Activated T-helper 2 cell treated with anti-CD3 and anti-CD28 coated beads, Interferon-gamma antibody, Interleukin-2, Interleukin-4, amounts not matched to agents 10 μg/mL and 5 μg/mL and 100 μg/mL, durations not matched to agents 14 hours and 24 hours and 36 hours (primary cell): ENCODE measurements at regions not wholly inside any gene's neighbourhood (a gene's known extent, or its start where the extent isn't known, plus 50 kb on each side); places are given as distances from the start of the nearest gene placed in this dataset.

Experiments
- DNase-seq: peaks from one replicate; pipeline ENCODE4 v3.0.0; 2021; ENCODE audit warnings: low spot score
- H3K27ac Mint-ChIP-seq: one replicate; pipeline ENCODE4 v1.8.0; 2021; ENCODE audit warnings: mixed read lengths
- H3K27me3 Mint-ChIP-seq: one replicate; pipeline ENCODE4 v1.8.0; 2021; ENCODE audit warnings: low read depth, mixed read lengths
- H3K36me3 Mint-ChIP-seq: one replicate; pipeline ENCODE4 v1.8.0; 2021; ENCODE audit warnings: low read depth, mixed read lengths
- H3K4me1 Mint-ChIP-seq: one replicate; pipeline ENCODE4 v1.8.0; 2021; ENCODE audit warnings: low read depth, mixed read lengths
- H3K4me3 Mint-ChIP-seq: one replicate; pipeline ENCODE4 v1.8.0; 2021; ENCODE audit warnings: low read depth, mild to moderate bottlenecking, moderate library complexity, mixed read lengths
- H3K9me3 Mint-ChIP-seq: one replicate; pipeline ENCODE4 v1.8.0; 2021; ENCODE audit warnings: mixed read lengths
- intact Hi-C: fragments of 100-400 bp; cut with micrococcal nuclease; formaldehyde crosslinking; loops from one replicate; pipeline ENCODE4 v1.15.1; 2023

DNA sequence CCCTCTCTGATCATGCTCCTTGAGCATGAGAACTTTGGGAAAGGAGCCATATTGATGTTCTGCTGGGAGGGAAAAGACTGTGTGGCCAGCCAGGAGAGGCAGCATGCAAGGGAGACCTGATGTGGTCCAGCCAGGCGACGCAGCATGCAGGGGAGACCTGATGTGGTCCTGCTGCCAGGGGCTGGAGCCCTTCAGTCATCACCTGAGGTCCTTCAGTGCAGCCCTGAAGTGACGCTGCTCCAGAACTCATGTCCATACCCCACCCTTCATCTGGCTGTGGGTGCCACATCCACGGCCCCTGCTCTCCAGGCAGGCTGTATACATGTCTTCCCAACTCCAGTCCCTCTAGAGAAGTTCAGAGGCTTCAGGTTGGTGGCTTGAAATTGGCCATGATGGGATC lies 134.4 kb downstream of the ERMARD start:
- Mint-ChIP-seq H3K4me1 (no peaks in the 10 kb centered on the region), H3K4me3 (no peak overlapping the region), H3K27me3 (peaks cover 7% of the 10 kb centered on the region), H3K36me3 (no peaks in the 10 kb centered on the region), H3K9me3 (no peaks in the 10 kb centered on the region), H3K27ac (no peak overlapping the region)
- intact Hi-C loops = no loop called here
- no peak for DNase-seq

DNA sequence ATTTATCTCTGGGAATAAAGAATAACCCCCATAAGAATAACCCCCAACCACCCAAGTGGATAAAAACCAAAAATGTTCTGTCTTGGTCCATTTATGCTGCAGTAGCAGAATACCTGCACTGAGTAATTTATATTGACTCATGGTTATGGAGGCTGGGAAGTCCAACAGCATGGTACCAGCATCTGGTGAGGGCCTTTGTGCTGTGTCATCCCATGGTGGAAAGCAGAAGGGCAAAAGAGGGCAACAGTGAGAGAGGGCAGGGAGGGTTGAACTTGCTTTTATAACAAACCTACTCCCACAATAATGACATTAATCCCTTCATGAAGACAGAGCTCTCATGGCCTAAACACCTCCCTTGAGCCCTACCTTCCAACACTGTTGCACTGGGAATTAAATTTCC lies 133.7 kb downstream of the ERMARD start:
- Mint-ChIP-seq H3K27ac (no peak overlapping the region), H3K36me3 (no peaks in the 10 kb centered on the region), H3K4me3 (no peak overlapping the region), H3K27me3 (peaks cover 7% of the 10 kb centered on the region), H3K9me3 (no peaks in the 10 kb centered on the region), H3K4me1 (no peaks in the 10 kb centered on the region)
- intact Hi-C loops = no loop called here
- DNase-seq = no peak

DNA sequence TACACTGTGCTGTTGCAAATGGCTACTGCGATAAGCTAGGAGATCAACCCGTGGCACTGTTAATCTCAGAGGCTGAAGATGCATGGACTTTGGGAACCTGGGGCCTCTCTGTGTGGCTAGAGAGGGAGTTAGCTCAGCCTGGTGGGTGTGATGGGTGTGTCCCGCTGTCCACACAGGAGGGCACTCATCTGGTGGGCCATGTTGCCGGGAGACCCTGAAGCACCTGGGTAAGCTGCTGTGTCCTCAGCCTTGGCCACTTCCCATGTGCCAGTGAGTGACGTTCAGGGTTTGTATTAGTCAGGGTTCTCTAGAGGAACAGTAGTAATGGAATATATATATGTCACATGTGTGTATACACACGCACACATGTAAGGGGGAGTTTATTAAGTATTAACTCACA lies 132.7 kb downstream of the ERMARD start:
- Mint-ChIP-seq H3K27ac (no peak overlapping the region), H3K4me1 (no peaks in the 10 kb centered on the region), H3K4me3 (no peak overlapping the region), H3K36me3 (no peaks in the 10 kb centered on the region), H3K9me3 (no peaks in the 10 kb centered on the region), H3K27me3 (peaks cover 12% of the 10 kb centered on the region)
- intact Hi-C loops = no loop called here
- DNase-seq = no peak

DNA sequence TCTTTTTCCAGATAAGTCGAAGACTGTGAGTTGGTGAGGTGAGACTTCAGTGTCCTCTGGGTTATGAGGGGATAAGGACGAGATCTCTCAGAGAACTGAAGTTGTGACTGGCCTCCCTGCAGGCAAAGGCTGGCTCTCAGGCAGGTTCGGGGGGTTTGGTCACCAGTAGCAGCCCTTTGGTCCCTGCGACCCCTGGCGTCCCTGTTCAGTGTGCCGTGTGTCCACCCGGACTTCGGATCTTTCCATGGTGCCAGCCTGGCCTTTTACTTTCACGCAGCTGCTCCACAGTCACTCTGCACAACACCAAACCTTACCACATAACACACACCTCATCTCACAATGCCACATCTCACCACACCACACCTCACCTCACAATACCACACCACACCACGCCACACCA lies 131.9 kb downstream of the ERMARD start:
- H3K9me3 Mint-ChIP-seq = no peaks in the 10 kb centered on the region
- no peak overlapping the region for H3K4me3 Mint-ChIP-seq
- H3K4me1 Mint-ChIP-seq = no peaks in the 10 kb centered on the region
- no peak for DNase-seq
- H3K27ac Mint-ChIP-seq = no peak overlapping the region
- intact Hi-C loops = no loop called here
- peaks cover 14% of the 10 kb centered on the region for H3K27me3 Mint-ChIP-seq
- no peaks in the 10 kb centered on the region for H3K36me3 Mint-ChIP-seq

DNA sequence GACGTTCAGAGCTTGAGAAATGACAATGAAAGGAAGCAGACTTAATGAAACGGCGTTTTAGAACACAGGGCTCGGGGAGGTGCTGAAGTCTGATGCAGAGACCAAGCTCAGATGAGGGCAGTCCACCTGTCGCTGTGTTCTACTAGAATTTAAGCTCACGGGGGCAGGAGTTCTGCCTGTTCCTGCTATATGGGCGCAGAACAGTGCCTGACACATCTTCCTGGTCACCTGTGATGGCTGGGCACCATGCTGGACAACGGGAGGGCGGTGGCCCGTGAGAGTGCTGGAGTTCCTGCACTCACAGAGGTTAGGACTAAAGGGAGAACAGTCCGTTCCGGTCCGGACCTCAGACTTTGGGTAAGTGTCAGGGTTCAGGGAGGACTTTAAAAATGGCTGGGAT lies 130.6 kb downstream of the ERMARD start:
- Mint-ChIP-seq H3K4me3 (no peak overlapping the region), H3K9me3 (no peaks in the 10 kb centered on the region), H3K27me3 (peaks cover 16% of the 10 kb centered on the region), H3K4me1 (no peaks in the 10 kb centered on the region), H3K27ac (no peak overlapping the region), H3K36me3 (no peaks in the 10 kb centered on the region)
- intact Hi-C loops = no loop called here
- DNase-seq = no peak

DNA sequence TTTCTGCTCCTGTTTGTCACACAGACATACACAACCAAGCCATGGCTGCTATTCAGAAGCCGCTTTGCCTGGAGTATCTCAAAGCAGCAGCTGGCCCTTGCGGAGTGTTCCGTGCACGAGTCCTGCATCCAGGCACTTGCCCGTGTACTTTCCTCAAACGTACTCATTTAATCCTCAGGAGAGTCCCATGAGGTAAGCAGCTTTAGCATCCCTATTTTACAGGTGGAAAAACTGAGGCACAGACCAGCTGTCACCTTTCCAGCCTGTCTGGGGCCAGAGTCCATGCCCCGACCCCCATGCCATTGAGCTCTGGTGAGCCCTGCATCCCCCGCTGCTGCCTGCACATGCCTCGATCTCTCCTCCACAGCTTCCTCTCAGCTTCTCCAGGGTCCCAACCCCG lies 130.0 kb downstream of the ERMARD start:
- no peaks in the 10 kb centered on the region for H3K36me3 Mint-ChIP-seq
- H3K4me1 Mint-ChIP-seq = no peaks in the 10 kb centered on the region
- no peak overlapping the region for H3K4me3 Mint-ChIP-seq
- H3K27me3 Mint-ChIP-seq = peaks cover 19% of the 10 kb centered on the region
- H3K27ac Mint-ChIP-seq = no peak overlapping the region
- no peaks in the 10 kb centered on the region for H3K9me3 Mint-ChIP-seq
- no peak for DNase-seq
- intact Hi-C loops = no loop called here

DNA sequence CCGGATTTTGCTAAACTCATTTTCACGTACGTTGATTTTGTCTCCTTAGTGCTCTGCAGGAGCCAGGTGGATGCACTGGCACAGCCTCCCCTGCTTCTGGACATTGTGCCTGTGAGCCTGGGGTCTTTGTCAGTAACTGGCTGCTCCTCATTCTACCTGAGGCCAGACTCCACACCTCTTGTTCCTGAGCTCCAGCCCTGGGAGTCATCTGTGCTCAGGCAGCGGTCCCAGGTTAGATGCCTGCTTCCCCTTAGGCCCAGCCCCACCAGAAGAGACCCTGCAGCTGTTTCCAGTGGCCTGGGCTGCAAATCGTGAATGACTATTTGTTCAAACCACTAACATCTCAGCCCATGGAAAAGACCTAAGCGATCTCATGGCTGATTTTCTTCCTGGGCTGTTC lies 129.1 kb downstream of the ERMARD start:
- H3K4me1 Mint-ChIP-seq = no peaks in the 10 kb centered on the region
- H3K4me3 Mint-ChIP-seq = no peak overlapping the region
- H3K36me3 Mint-ChIP-seq = no peaks in the 10 kb centered on the region

DNA sequence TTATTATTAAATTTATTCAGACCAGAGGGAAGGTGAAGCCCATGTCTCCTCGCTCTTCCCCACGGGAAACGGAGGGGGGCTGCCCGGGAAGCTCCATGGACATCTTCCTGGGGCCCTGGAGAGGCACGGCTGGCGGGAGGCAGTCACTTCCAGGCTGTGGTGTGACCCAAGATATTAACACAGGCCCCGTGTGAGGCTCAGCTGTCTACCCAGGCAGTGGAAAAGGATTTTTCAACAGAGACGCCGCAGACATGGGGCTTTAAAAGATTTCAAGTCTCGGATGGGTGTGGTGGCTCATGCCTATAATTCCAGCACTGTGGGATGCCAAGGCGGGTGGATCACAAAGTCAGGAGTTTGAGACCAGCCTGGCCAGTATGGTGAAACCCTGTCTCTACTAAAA lies 117.9 kb downstream of the ERMARD start:
- no peaks in the 10 kb centered on the region for H3K36me3 Mint-ChIP-seq
- no peaks in the 10 kb centered on the region for H3K4me1 Mint-ChIP-seq
- H3K9me3 Mint-ChIP-seq = no peaks in the 10 kb centered on the region
- intact Hi-C loops = no loop called here
- H3K4me3 Mint-ChIP-seq = no peak overlapping the region
- no peak for DNase-seq
- no peaks in the 10 kb centered on the region for H3K27me3 Mint-ChIP-seq
- no peak overlapping the region for H3K27ac Mint-ChIP-seq

More for the DNA sequence above, 129.1 kb downstream of the ERMARD start:
- Mint-ChIP-seq H3K27ac (no peak overlapping the region), H3K9me3 (peaks cover 5% of the 10 kb centered on the region), H3K27me3 (peaks cover 25% of the 10 kb centered on the region)
- no peak for DNase-seq
- intact Hi-C loops = no loop called here

DNA sequence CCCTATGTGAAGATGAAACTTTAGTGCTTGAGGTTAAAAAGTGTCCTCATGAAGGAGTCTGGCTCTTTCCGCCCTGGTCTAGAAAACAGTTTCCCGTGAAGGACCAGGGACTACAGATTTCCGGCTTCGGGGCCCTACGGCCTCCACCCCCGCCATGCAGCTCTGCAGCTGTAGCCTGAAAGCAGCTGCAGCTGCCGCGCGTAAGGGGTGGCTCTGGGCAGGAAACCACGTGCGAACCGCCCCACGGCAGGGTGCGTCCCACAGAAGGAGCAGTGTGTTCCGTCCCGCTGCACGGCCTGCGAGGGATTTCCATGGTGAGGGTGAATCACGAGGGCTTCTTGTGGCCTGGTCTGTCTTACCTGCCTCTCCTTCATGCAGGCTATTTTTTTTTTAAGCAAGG lies 117.0 kb downstream of the ERMARD start:
- peak; percentile 35 for DNase-seq
- Mint-ChIP-seq H3K4me1 (no peaks in the 10 kb centered on the region), H3K27ac (no peak overlapping the region), H3K27me3 (no peaks in the 10 kb centered on the region), H3K4me3 (no peak overlapping the region), H3K36me3 (no peaks in the 10 kb centered on the region), H3K9me3 (peaks cover 5% of the 10 kb centered on the region)
- intact Hi-C loops = no loop called here

DNA sequence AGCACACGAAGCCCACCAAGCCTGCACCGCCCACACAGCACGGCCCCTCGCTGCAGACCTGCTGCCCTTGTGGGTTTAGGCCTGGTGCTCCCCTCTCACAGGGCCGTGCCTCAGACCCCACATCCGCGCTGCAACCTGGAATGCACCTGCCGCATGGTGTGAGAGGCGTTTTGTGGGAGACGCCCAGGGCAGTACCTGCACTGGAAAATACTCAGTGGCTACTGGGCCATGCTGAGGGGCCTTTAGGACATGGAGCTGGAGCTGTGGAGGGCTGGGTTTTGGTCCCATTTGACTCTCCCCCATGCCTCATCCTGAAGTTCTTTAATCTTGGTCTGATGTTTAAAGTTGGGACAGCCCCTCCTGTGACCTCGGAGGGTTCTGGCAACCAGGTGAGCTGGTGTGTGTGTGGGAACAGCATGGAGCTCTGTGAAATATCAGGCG lies 116.3 kb downstream of the ERMARD start:
- no peaks in the 10 kb centered on the region for H3K4me1 Mint-ChIP-seq
- peaks cover 6% of the 10 kb centered on the region for H3K9me3 Mint-ChIP-seq
- no peak overlapping the region for H3K4me3 Mint-ChIP-seq
- no peak for DNase-seq
- no peak overlapping the region for H3K27ac Mint-ChIP-seq
- no peaks in the 10 kb centered on the region for H3K36me3 Mint-ChIP-seq
- intact Hi-C loops = no loop called here
- no peaks in the 10 kb centered on the region for H3K27me3 Mint-ChIP-seq

DNA sequence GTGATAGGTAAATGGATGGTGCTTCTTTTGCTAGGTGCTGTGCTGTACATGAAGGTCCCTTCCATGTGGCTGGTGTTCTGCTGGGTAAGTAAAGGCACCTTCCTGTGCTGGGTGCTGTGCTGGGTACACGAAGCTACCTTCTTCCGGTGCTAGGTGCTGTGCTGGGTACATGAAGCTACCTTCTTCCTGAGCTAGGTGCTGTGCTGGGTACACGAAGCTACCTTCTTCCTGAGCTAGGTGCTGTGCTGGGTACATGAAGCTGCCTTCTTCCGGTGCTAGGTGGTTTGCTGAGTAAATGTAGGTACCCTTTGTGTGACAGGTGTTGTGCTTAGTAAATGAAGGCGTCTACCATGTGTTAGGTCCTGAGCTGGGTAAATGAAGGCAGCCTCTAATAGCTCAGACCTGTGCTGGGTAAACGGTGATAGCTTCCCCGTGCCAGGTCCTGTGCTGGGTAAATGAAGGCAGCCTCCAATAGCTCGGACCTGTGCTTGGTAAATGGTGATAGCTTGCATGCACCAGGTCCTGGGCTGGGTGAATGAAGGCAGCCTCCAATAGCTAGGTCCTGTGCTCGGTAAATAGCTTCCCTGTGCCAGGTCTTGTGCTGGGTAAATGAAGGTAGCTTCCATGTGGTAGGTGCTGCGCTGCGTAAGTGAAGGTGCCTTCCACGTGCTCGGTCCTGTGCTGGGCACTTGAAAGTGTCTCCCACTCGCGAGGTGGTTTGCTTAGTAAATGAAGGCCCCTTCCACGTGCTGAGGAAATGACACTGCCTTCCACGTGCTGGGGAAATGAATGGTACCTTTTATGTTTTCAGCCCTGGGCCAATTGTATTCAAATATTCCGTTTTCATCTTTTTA lies 115.5 kb downstream of the ERMARD start:
- DNase-seq = no peak
- Mint-ChIP-seq H3K4me1 (no peaks in the 10 kb centered on the region), H3K4me3 (no peak overlapping the region), H3K27me3 (no peaks in the 10 kb centered on the region), H3K36me3 (no peaks in the 10 kb centered on the region), H3K9me3 (peaks cover 6% of the 10 kb centered on the region), H3K27ac (no peak overlapping the region)
- intact Hi-C loops = no loop called here

DNA sequence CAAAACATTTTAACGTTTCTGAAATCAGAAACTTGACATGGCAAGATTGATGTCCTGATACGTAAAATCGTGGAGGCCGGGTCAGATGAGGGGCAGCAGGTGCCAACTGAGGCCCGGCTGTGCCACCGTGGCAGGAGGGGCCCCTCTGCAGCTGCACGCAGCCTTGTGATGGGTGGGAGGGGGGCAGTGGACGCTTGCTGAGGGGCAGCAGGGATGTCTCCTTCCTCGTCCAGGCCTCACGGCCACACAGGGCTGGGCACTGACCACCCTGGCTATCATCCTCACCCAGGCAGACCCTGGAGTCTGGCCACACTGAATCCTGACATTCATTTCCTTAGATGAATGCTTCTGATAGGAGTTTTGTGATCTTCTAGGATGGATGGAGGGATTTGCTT lies 114.7 kb downstream of the ERMARD start:
- intact Hi-C loops = no loop called here
- no peak overlapping the region for H3K4me3 Mint-ChIP-seq
- no peak for DNase-seq
- H3K9me3 Mint-ChIP-seq = peaks cover 6% of the 10 kb centered on the region
- H3K27ac Mint-ChIP-seq = no peak overlapping the region
- H3K4me1 Mint-ChIP-seq = no peaks in the 10 kb centered on the region
- no peaks in the 10 kb centered on the region for H3K27me3 Mint-ChIP-seq
- H3K36me3 Mint-ChIP-seq = no peaks in the 10 kb centered on the region

DNA sequence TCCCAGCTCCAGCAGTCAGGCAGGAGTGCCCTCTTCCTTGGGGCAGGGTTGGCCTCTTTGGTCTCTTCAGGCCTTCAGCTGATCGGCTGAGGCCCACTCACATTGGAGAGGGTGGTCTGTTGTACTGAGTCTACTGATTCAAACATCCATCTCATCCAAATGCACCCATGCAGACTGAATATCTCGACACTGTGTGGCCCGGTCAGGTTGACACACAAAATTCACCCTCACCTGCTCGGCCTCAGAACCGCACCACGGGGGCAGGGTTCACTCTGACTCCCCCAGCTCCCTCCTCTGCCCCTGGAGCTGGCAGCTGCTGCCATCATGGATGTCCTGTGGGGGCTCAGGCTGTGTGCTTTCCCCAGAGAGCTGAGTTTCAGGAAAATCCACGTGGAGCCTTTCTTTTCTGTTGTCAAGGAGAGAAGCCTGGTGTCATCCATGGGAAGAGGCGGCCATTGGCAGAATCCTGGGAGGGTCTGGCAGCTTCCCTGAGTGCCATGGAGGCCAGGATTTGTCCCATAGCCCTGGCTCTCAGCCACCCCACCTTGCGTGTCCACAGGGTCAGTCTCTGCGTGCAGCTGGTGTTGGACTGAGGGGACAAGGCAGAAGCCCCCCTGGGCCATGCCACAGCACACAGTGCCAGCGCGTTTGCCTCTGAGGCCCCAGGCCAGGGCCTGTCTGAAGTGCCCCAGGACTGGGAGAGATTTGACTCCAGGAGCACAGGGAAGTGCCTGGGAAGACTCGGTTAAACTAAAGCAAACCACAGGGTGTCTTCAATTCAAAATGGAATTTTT lies 114.1 kb downstream of the ERMARD start:
- Mint-ChIP-seq H3K27me3 (no peaks in the 10 kb centered on the region), H3K36me3 (no peaks in the 10 kb centered on the region), H3K9me3 (peaks cover 6% of the 10 kb centered on the region), H3K27ac (no peak overlapping the region), H3K4me1 (peaks cover 3% of the 10 kb centered on the region), H3K4me3 (no peak overlapping the region)
- DNase-seq = no peak
- intact Hi-C loops = no loop called here
